GM19328 (cell line): ENCODE measurements at regions not wholly inside any gene's neighbourhood (a gene's known extent, or its start where the extent isn't known, plus 50 kb on each side); places are given as distances from the start of the nearest gene placed in this dataset.

ENCODE experiments used
- ATAC-seq: cut with Tn5 transposase; IDR thresholded peaks from one replicate; pipeline ENCODE4 v1.9.1; 2021; ENCODE audit warnings: mild to moderate bottlenecking, moderate library complexity; ENCODE audit not compliant: unreplicated experiment

DNA sequence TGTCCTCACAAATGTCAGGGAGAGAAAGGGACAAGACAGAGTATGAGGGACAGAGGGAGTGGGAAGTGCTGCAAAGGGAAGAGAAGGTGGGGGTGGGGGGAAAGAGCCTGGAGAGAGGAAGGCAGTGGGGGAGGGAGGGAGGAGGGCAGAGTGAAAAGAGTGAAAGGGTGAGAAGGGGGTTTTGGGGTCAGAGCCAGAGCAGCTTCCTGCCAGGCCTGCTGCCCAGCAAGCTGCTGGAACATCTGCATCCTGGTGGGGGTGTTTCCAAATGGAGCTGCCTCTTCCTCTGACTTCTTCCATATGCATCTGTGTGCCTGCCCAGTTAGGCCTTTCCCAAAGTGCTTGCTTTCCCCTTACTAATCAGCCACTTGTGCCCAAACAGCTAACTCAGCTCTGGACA lies 94.3 kb upstream of the CELF4 start:
- no peak for ATAC-seq

GRCh38 chr18:37658894-37659293 lies 93.3 kb upstream of the CELF4 start:
- no peak for ATAC-seq

DNA sequence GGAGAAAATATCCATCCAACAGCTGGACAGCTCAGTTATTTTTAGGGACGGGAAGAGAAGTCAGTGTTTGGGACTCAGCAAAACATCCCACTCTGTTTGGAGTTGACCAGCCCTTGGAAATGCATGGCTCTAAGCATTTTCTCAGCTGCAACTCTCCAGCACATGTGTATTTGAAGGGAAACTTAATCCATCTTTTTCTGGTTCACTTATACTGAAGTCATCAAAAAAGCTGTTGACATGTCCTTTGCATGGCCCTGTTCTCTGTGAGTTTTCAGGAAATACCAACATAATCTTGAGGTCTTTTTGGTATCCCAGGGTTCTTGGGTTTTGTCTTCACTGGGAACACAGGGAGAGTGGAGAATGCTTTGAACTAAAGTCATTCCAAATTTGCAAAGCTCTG lies 91.9 kb upstream of the CELF4 start:
- no peak for ATAC-seq

DNA sequence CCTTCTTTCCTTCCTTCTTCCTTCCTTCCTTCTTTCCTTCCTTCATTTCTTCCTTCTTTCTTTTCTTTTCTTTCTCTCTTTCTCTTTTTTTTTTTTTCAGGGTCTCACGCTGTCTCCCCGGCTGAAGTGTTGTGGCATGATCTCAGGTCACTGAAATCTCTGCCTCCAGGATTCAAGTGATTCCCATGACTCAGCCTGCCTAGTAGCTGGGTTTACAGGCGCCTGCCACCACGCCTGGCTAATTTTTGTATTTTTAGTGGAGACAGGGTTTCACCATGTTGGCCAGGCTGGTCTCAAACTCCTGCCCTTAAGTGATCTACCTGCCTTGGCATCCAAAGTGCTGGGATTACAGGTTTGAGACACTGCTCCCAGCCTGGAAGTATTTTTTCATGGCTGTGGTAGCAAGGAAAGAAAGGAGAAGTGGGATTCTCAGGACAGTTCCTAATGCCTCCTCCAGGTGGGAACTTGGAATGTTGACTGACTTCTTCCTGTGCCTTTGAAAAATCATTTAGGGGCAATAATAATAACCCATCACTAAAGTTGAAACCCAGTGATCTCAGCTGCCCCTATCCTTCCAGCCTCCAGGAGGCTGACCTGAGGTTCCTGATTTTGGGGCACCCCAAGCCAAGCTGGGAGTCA lies 89.3 kb upstream of the CELF4 start:
- ATAC-seq: no peak

DNA sequence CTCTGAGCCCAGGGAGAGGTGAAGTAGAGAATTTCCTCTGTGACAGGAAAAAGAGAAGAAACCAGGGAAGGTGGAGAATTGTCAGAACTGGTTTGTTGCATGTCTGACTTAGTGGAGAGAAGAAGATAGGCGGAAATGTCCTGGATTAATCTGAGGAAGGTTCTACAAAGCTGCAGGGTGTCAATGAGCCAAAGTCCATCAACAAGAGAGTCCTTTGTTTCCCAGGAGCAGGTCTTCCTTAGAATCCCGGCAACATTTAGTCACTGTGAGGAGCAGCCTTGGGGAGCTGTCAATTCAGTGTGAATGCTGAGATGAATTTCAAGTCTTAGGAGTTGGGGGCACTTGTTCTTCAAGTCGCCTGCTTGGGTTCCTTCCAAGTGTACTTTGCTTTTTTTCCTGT lies 88.4 kb upstream of the CELF4 start:
- ATAC-seq: no peak

GRCh38 chr18:37653618-37654017 lies 88.0 kb upstream of the CELF4 start:
- no peak for ATAC-seq

DNA sequence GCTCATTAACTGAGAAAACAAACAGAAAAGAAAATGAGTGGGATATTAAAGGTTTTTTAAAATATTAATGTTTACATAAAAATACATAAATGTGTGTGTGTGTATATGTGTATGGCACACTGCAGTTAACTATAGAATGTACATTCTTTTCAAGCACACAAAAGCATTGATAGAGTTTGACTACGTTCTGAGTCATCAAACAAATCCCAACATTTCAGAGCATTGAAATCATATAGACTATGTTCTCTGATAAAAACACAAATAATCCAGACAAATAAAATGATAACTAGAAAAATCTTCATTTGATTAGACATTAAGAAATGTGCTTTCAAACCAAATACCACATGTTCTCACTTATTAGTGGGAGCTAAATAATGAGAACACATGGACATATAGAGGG lies 84.3 kb upstream of the CELF4 start:
- no peak for ATAC-seq

- ATAC-seq: no peak
Measured at GRCh38 chr18:37649416-37649815, 83.8 kb upstream of the CELF4 start.

DNA sequence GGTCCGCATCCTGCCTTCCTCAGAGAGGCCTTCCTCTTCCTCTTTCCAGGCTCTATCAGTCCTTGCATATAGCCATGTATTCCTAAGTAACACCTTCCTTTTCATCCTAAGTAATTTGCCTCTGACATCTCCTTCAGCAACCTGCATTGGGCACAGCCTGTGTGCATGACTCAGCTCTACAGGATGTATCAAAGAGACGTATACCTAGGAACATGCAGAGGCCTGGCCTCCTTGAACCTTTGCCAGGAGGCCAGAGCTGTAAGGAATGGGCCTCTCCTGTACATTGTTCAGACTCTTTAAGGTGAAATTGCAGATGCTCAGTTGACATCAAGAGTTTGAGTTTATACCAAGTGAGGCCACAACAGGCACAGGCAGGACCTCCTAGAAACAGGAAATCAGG lies 76.0 kb upstream of the CELF4 start:
- no peak for ATAC-seq

DNA sequence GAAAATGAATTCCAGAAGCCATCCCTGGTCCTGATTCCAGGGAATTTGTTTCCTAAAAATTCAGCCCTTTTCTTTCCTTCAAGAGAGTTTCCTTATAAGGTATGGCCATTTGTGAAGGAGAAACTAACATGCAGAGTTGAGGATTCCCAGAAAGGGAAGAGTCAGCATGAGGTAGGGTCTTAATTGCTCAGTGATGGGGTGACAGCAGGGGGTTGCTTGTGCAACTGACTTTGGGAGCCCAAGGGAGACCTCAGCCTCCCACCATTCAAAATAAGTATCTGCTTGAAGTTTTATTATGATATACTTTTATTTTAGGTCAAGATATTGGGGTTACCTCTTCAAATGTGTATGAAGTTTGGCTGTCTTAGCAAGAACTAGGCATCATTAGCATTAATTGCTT lies 74.9 kb upstream of the CELF4 start:
- ATAC-seq: no peak

GRCh38 chr18:37639846-37640245 lies 74.2 kb upstream of the CELF4 start:
- ATAC-seq: no peak

- ATAC-seq: no peak
Measured at GRCh38 chr18:37637478-37637850, 71.9 kb upstream of the CELF4 start.

- no peak for ATAC-seq
Measured at GRCh38 chr18:37636831-37637477, 71.4 kb upstream of the CELF4 start.

DNA sequence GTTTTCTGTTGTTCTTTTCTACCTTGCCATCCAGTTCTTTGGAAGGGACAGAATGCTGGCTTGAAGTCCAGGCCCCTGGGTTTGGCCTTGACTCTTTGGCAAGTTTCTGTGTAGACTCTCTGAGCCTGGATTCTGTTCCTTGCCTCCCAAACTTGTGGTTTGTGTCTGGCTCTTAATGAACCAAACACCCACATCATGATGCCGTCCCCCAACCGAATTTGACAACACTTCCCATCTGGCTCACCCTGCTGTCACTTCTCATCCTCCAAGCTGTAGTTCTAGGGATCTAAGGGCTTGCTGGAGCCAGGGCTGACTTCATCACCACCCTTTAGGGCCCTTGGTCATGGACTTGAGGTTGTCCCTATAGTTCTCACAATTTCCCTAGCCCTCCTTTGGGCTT lies 68.9 kb upstream of the CELF4 start:
- ATAC-seq: no peak

DNA sequence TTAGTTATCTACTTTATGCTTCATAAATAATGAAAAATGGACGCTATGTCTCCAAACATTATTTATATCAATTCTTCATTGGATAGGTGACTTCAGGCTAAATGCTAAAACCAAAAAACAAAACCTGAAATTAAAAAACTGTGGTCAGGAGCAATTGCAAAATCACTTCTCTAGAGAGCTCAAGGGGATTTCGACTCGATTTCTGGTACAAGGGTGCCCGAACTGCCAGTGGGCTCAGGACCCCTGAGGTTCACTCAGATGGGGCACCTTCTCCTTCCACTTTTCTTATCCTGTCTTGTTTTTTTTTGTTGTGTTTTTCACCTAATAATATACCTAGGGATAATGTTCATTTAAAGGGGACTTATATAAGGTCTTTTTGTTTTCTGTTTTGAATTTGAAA lies 65.8 kb upstream of the CELF4 start:
- ATAC-seq: no peak

GRCh38 chr18:37630334-37630733 lies 64.7 kb upstream of the CELF4 start:
- ATAC-seq: no peak

GRCh38 chr18:37628470-37629220 lies 63.0 kb upstream of the CELF4 start:
- no peak for ATAC-seq

DNA sequence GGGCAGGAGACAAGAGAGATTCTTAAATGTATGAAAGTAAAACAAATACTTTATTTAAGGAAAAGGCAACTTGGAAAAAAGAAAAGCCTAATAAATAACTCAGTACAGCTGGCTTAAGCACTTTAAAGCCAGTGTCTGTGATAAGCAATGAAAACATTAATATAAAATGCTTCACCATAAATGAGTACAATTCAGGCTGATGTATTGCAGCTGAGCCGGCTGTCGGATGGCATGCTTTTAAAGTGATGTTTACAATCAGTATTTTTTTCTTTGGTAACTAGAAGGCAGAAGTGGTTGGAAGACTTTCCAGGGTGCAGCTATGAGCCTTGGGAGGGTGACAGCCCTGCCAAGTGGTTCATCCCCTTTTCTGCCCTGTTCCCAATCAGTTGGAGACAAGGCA lies 58.7 kb upstream of the CELF4 start:
- ATAC-seq: no peak

GRCh38 chr18:37619964-37620363 lies 54.4 kb upstream of the CELF4 start:
- ATAC-seq: no peak

DNA sequence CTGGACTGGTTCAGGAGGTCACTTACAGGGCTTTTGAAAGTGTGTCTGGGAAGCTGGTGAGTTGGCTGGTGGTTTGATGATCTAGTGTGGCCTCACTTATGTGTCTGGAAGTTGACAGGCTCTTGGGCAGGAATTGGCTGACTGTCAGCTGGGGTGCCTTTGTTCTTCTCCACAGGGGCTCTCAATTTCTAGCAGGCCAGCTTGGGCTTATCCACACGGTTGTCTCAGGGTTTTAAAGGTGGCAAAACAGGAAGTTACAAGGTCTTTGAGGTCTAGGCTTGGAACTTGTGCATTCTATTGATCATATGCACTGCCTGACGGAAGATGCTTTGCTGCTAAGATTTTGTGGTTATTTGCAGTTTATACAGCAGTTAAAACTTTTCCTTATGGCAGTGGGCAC lies 52.0 kb upstream of the CELF4 start:
- ATAC-seq: no peak
